ENCODE measurements at regions not wholly inside any gene's neighbourhood (a gene's known extent, or its start where the extent isn't known, plus 50 kb on each side); places are given as distances from the start of the nearest gene placed in this dataset.

GRCh38 chr13:68160466-68160865 lies 930.3 kb upstream of the PCDH9 start:
- ATAC-seq (no peak), DNase-seq (ENCODE audit: low read depth, low spot score) (no peak)
- intact Hi-C loops (cut with micrococcal nuclease; ENCODE audit: unreplicated experiment): no loop called here
- H3K27me3 ChIP-seq (ENCODE audit: control insufficient read depth, insufficient read depth, low read length): no peaks in the 10 kb centered on the region
- H3K4me1 ChIP-seq (ENCODE audit: control insufficient read depth, insufficient read depth, low read length): no peaks in the 10 kb centered on the region
- in situ Hi-C loops (cut with HindIII; ENCODE audit: low pct_unique_long_range_greater_than_20kb, low sequenced_read_pairs): no loop called here
- BruUV-seq (replicated peaks): no TSS peak
- no peak overlapping the region for H3K27ac ChIP-seq (ENCODE audit: low read length)
- no peak for TF ChIP-seq REST (IDR thresholded peaks at IDR 0.05; ENCODE audit: insufficient read depth in 1 of 2, low read depth in 2 of 2, low read length in 1 of 2)
- H3K9me3 ChIP-seq (ENCODE audit: control insufficient read depth, insufficient read depth, low read depth, low read length): no peaks in the 10 kb centered on the region
- H3K4me3 ChIP-seq (ENCODE audit: low read depth in 2 of 2, low read length in 2 of 2): no peak overlapping the region
- H3K36me3 ChIP-seq (ENCODE audit: control insufficient read depth, insufficient read depth, low read length): no peaks in the 10 kb centered on the region
- ChIA-PET CTCF (no interaction called here), POLR2A (no interaction called here)

GRCh38 chr13:68152414-68152813 lies 922.3 kb upstream of the PCDH9 start:
- no peaks in the 10 kb centered on the region for H3K36me3 ChIP-seq (ENCODE audit: control insufficient read depth, insufficient read depth, low read length)
- no peak for ATAC-seq
- H3K4me1 ChIP-seq (ENCODE audit: control insufficient read depth, insufficient read depth, low read length): no peaks in the 10 kb centered on the region
- in situ Hi-C loops (cut with HindIII; ENCODE audit: low pct_unique_long_range_greater_than_20kb, low sequenced_read_pairs): no loop called here
- no peaks in the 10 kb centered on the region for H3K27me3 ChIP-seq (ENCODE audit: control insufficient read depth, insufficient read depth, low read length)
- ChIA-PET CTCF (no interaction called here), POLR2A (no interaction called here)
- DNase-seq (ENCODE audit: low read depth, low spot score): no peak
- H3K27ac ChIP-seq (ENCODE audit: low read length): no peak overlapping the region
- H3K4me3 ChIP-seq (ENCODE audit: low read depth in 2 of 2, low read length in 2 of 2): no peak overlapping the region
- no TSS peak for BruUV-seq (replicated peaks)
- intact Hi-C loops (cut with micrococcal nuclease; ENCODE audit: unreplicated experiment): no loop called here
- TF ChIP-seq REST (IDR thresholded peaks at IDR 0.05; ENCODE audit: insufficient read depth in 1 of 2, low read depth in 2 of 2, low read length in 1 of 2) (no peak), POLR2AphosphoS5 (IDR thresholded peaks at IDR 0.05; ENCODE audit: low read depth, low read length) (no peak), TCF7L2 (IDR thresholded peaks at IDR 0.05; ENCODE audit: low read depth, low read length) (no peak), CTCF (IDR thresholded peaks at IDR 0.05) (no peak), SIN3A (IDR thresholded peaks at IDR 0.05; ENCODE audit: borderline replicate concordance, insufficient read depth, low read depth, low read length) (no peak)
- no peaks in the 10 kb centered on the region for H3K9me3 ChIP-seq (ENCODE audit: control insufficient read depth, insufficient read depth, low read depth, low read length)
